Thyroid gland (tissue), 4 donors: ENCODE measurements at regions not wholly inside any gene's neighbourhood (a gene's known extent, or its start where the extent isn't known, plus 50 kb on each side); places are given as distances from the start of the nearest gene placed in this dataset.

ENCODE experiments used
- CTCF ChIP-seq, 6 experiments: fragments of 200-600 bp in 3 of 6; fragments of 450-650 bp in 3 of 6; sonication (generic) in 3 of 6; IDR thresholded peaks; one replicate each; pipeline ENCODE4 v1.5.1; 2016 to 2019; ENCODE audit warnings: antibody characterized with exemption in 6 of 6, mild to moderate bottlenecking in 2 of 6, inconsistent platforms in 1 of 6, moderate library complexity in 1 of 6
- POLR2A ChIP-seq, 2 donors: fragments of 450-650 bp; IDR thresholded peaks; one replicate each; pipeline ENCODE4 v1.6.1; 2017; ENCODE audit warnings: antibody characterized with exemption in 2 of 2, mild to moderate bottlenecking in 2 of 2, moderate library complexity in 1 of 2

DNA sequence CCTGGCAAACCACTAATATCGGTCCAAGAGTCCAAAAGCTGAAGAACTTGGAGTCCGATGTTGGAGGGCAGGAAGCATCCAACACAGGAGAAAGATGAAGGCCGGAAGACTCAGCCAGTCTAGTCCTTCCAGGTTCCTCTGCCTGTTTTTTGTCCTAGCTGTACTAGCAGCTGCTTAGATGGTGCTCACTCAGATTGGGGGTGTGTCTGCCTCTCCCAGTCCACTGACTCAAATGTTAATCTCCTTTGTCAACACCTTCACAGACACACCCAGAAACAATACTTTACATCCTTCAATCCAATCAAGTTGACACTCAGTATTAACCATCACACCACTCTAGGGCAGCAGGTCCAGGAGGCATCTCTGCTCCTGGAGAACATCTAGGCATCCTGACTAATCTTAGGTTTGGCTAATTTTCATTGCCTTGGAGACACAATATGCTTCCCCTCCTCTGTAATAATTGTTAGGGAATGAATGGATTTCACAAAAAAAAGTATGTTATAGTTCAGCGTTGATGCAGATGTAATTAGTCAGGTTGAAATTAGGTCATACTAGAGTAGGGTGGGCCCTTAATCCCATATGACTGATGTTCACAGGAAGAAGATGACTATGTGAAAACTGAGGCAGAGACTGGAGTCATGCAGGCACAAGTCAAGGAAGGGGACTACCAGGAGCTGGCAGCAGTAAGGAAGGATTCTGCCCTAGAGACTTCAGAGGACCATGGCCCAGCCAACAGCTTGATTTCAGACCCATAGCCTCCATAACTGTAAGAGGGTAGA lies 183.4 kb downstream of the RBM26 start:
- TF ChIP-seq CTCF (IDR thresholded peaks at IDR 0.05) (no peak), POLR2A (IDR thresholded peaks at IDR 0.05) (no peak)
